Immature natural killer cell (primary cell): ENCODE measurements at regions not wholly inside any gene's neighbourhood (a gene's known extent, or its start where the extent isn't known, plus 50 kb on each side); places are given as distances from the start of the nearest gene placed in this dataset.

Experiments
- DNase-seq, 3 donors: peaks; one replicate each; pipeline ENCODE4 v3.0.0; 2022; ENCODE audit warnings: mixed read lengths in 1 of 3
- H3K27ac Mint-ChIP-seq, 6 donors: one replicate each; pipeline ENCODE4 v1.8.0; 2020; ENCODE audit warnings: mixed read lengths in 6 of 6, mild to moderate bottlenecking in 5 of 6, inconsistent platforms in 4 of 6, moderate library complexity in 3 of 6
- H3K27me3 Mint-ChIP-seq, 3 donors: one replicate each; pipeline ENCODE4 v1.8.0; 2020 to 2021; ENCODE audit warnings: low read depth in 3 of 3, mild to moderate bottlenecking in 3 of 3, mixed read lengths in 3 of 3, moderate library complexity in 3 of 3, inconsistent platforms in 1 of 3
- H3K36me3 Mint-ChIP-seq, 3 donors: one replicate each; pipeline ENCODE4 v1.8.0; 2020; ENCODE audit warnings: mixed read lengths in 3 of 3, inconsistent platforms in 2 of 3, mild to moderate bottlenecking in 2 of 3
- H3K4me1 Mint-ChIP-seq, 2 donors: one replicate each; pipeline ENCODE4 v1.8.0; 2020; ENCODE audit warnings: inconsistent platforms in 2 of 2, mild to moderate bottlenecking in 2 of 2, mixed read lengths in 2 of 2, moderate library complexity in 1 of 2
- H3K4me3 Mint-ChIP-seq, 5 donors: one replicate each; pipeline ENCODE4 v1.8.0; 2020; ENCODE audit warnings: mild to moderate bottlenecking in 5 of 5, mixed read lengths in 5 of 5, inconsistent platforms in 3 of 5, moderate library complexity in 3 of 5
- H3K9me3 Mint-ChIP-seq, 6 donors: one replicate each; pipeline ENCODE4 v1.8.0; 2020; ENCODE audit warnings: mild to moderate bottlenecking in 6 of 6, mixed read lengths in 6 of 6, inconsistent platforms in 4 of 6, moderate library complexity in 3 of 6

DNA sequence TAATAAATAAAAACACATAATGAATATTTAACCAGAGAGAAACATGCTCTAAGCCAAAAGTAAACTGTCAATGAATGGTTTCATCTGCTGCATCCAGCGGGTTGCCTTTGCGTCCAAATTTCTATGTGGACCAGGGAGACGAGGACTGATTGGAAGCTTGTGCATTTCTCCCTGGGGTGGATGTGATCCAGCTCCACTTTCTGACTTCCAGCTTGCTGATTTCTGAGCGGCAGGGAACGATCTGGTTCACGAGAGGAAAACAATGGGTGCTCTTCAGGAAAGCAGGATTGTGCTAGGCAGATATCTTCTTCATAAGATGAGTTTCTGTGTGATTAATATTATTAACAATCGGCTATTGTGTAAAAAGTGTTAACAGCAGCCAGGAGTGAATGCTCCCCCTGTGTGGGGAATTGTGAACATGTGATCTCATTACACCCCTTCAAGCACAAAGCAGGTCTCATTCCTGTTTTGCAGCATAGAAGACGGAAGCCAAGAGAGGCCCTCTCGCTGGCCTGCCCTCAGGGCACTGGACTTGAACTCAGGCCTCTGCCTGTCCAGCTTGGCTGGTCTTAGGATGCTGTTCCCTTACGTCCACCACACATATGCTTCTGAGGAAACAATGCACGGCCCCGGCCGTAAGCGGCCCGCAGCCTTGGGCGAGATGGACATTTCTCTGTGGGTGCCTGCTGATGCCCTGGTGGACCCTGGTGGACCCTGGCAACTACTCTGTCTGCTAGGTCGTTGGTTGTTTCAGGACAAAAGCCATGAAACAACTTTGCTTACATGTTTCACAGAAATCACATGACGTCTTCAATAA is 183.4 kb upstream of the C1orf174 start:
- peaks cover 0 to 2% (median 0%) of the 10 kb centered on the region in 6 donors for H3K9me3 Mint-ChIP-seq
- DNase-seq, result no peak
- no peaks in the 10 kb centered on the region for H3K36me3 Mint-ChIP-seq
- no peak overlapping the region for H3K4me3 Mint-ChIP-seq
- H3K4me1 Mint-ChIP-seq, result no peaks in the 10 kb centered on the region
- H3K27ac Mint-ChIP-seq, result no peak overlapping the region
- peaks cover 0 to 4% (median 4%) of the 10 kb centered on the region in 3 donors for H3K27me3 Mint-ChIP-seq

DNA sequence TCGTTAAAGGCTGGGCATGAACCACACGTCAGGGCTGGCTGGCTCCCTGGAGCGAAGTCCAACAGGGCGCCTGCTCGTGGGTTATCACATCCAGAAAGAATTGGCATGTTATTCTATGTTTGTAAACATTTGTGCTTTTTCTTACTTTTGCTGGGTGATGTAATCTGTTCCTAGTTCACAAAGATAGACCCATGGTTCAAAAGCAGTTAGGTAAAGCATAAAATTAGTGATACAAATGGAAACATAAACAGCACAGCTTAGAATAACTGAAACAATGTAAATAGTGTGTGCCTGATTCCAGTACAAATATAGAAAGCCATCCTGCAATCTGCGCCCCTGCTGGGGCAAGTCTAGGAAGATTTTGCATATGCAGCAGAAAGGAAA is 184.0 kb upstream of the C1orf174 start:
- Mint-ChIP-seq H3K27me3 (peaks cover 0 to 4% (median 4%) of the 10 kb centered on the region in 3 donors), H3K36me3 (no peaks in the 10 kb centered on the region), H3K27ac (no peak overlapping the region), H3K4me1 (no peaks in the 10 kb centered on the region), H3K4me3 (no peak overlapping the region), H3K9me3 (peaks cover 0 to 2% (median 0%) of the 10 kb centered on the region in 6 donors)
- no peak for DNase-seq

DNA sequence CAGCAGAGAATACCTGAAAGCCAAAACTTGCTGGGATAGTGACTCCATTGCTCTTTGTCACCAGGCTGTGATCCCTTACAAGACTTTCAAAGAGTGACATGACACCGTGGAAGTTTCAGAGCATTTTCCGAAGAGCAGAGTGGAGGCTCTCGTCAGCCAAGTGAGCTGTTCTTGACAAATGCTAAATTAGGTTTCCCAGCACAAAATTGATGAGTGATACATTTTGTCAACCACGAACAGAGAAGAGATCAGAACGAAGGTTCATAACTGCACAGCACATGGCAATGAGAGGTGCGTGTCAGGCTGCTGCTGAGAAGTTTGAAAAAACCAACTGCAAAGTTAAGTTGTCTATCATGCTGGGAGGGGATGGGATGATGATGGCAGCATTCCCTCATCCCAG is 184.4 kb upstream of the C1orf174 start:
- DNase-seq, result no peak
- Mint-ChIP-seq H3K9me3 (peaks cover 0 to 2% (median 0%) of the 10 kb centered on the region in 6 donors), H3K27me3 (peaks cover 0 to 4% (median 4%) of the 10 kb centered on the region in 3 donors), H3K36me3 (no peaks in the 10 kb centered on the region), H3K27ac (no peak overlapping the region), H3K4me1 (no peaks in the 10 kb centered on the region), H3K4me3 (no peak overlapping the region)

DNA sequence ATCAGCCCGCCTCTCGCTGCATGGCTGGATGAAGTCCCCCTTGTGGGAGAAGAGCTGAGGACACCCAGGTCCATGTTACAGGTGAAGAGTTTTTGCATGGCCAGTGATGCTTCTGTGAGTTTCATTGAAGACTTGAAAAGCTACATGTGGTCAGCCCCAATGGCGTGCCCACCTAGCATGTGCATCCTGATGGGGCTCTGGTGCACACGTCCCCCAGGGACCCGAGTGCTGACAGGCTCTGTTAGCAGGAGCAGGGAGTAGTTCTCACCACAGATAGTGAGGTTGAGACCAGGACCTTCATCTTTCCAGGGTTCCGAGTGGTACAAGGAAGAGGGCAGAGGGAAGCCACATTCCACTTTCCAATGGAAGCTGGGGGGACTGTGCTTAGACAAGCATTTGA is 184.8 kb upstream of the C1orf174 start:
- H3K4me1 Mint-ChIP-seq, result no peaks in the 10 kb centered on the region
- H3K36me3 Mint-ChIP-seq, result no peaks in the 10 kb centered on the region
- no peak overlapping the region for H3K27ac Mint-ChIP-seq
- no peak overlapping the region for H3K4me3 Mint-ChIP-seq
- DNase-seq, result no peak
- H3K27me3 Mint-ChIP-seq, result peaks cover 0 to 4% (median 4%) of the 10 kb centered on the region in 3 donors
- H3K9me3 Mint-ChIP-seq, result peaks cover 0 to 2% (median 0%) of the 10 kb centered on the region in 6 donors

DNA sequence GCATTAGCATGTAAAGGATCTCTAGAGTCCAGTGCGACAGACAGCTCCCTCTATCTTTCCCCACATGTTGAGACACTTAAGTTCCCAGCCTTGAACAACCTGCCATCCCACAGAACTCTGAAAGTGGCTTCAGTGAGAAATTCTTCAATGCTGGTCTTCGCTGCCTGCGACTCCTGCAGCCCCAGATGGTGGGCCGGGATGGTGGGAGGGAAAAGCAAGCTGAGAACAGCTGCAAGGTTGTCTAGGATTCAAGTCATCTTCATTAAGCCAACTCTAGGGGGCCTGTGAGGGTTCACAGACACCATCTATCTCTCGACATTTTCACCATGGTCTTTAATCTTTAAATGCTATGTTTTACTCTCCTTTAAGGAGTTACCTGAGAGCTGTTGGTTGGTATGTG is 185.5 kb upstream of the C1orf174 start:
- peaks cover 0 to 2% (median 0%) of the 10 kb centered on the region in 6 donors for H3K9me3 Mint-ChIP-seq

DNA sequence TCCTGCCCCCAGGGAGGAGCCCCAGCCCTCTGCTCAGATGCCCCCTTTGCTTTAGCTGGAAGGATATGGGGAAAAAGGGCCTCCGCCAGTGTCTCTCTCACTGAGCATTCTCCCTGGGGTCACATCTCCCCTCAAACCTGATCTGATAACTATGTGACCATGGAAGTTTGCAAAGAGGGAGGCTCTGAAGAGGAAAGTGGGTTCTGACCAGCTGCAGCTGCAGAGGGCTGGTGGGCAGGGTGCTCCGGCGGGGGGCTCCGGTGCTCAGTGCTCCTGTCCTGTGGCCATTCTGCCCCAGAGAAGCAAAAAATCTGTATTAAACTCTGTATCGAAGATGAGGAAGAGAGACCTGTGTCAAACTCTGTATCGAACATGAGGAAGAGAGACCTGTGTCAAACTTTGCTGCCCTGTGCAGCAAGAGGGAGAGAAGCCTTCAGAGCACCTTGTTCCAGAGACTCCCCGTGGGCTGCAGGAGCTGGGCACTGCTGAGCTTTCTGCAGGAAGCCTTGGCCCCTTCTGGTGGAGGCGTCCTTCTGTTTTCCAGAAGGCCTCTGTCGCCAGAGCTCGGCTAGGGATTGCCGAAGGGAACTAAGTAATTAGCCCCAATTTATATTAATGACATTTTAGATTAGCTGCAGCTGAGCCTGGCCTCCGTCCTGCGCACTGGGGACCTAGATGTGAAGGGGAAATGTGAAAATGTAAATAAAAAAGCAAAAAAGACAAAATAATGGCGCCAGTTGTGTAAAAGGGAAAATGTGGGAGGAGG is 186.2 kb upstream of the C1orf174 start:
- Mint-ChIP-seq H3K4me1 (no peaks in the 10 kb centered on the region), H3K27ac (no peak overlapping the region), H3K4me3 (no peak overlapping the region), H3K9me3 (peaks cover 0 to 2% (median 0%) of the 10 kb centered on the region in 6 donors), H3K27me3 (peaks cover 0 to 4% (median 4%) of the 10 kb centered on the region in 3 donors), H3K36me3 (no peaks in the 10 kb centered on the region)
- no peak for DNase-seq

More for the DNA sequence above, 185.5 kb upstream of the C1orf174 start:
- Mint-ChIP-seq H3K27ac (no peak overlapping the region), H3K4me1 (no peaks in the 10 kb centered on the region), H3K36me3 (no peaks in the 10 kb centered on the region), H3K4me3 (no peak overlapping the region), H3K27me3 (peaks cover 0 to 4% (median 4%) of the 10 kb centered on the region in 3 donors)
- DNase-seq, result no peak

DNA sequence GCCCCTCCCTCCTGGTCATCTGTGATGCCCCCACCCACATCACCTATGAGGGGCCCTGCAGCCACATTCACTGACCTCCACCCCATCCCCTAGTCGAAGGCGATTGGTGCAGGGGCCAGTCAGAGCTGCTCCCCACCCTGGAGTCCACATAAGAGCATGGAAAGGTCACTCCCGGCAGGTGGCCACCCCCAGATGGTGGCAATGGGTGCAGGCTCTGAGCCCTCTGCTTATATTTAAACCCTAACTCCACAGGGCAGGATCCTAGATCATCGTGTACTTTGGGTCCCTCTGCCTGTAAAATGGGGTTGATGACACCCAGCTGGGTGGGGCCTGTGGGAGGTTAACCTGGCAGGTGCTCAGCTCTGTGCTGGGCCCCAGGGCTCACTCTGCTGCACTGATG is 186.8 kb upstream of the C1orf174 start:
- Mint-ChIP-seq H3K4me3 (no peak overlapping the region), H3K27ac (no peak overlapping the region), H3K9me3 (peaks cover 0 to 2% (median 0%) of the 10 kb centered on the region in 6 donors), H3K27me3 (peaks cover 0 to 8% (median 4%) of the 10 kb centered on the region in 3 donors), H3K4me1 (no peaks in the 10 kb centered on the region), H3K36me3 (no peaks in the 10 kb centered on the region)
- DNase-seq, result no peak

DNA sequence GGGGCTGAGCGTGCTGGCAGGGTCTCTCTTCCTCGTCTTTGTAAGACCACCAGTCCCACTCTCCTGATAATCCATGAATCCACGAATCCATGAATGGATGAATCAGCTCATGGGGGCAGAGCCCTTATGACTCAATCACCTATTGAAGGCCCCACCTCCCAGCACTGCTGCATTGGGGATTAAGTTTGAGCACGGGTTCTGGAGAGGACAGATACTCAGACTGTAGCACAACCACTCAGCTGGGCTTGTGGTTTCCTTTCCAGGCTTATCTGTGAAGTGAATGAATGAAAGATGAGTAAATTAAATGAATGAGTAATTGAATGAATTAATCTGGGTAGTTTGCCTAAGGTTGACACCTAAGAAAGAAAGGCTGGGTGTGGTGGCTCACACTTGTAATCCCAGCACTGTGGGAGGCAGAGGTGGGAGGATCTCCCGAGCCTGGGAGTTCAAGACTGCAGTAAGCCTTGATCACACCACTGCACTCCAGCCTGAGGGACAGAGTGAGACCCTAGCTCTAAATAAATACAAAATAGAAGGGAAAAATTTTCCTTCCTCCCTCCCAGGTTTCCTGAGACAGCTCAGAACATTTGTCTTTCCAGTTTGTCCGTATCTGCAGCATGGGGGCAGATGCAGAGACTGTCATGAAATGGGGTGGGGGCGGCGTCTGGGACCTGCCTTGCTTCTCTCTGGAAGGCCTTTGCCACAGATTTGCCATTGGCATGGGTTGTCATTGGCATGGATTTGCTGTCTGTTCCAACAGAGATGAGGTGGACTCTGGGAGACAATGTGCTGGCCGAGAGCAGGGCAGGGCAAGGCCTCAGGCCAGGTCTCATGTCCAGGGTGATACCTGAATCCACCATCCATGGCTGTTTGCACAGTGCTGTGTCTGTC is 187.7 kb upstream of the C1orf174 start:
- H3K27ac Mint-ChIP-seq, result no peak overlapping the region
- no peak overlapping the region for H3K4me3 Mint-ChIP-seq
- DNase-seq, result no peak
- no peaks in the 10 kb centered on the region for H3K4me1 Mint-ChIP-seq
- H3K9me3 Mint-ChIP-seq, result peaks cover 0 to 2% (median 0%) of the 10 kb centered on the region in 6 donors
- no peaks in the 10 kb centered on the region for H3K36me3 Mint-ChIP-seq
- peaks cover 1 to 8% (median 3%) of the 10 kb centered on the region in 3 donors for H3K27me3 Mint-ChIP-seq

DNA sequence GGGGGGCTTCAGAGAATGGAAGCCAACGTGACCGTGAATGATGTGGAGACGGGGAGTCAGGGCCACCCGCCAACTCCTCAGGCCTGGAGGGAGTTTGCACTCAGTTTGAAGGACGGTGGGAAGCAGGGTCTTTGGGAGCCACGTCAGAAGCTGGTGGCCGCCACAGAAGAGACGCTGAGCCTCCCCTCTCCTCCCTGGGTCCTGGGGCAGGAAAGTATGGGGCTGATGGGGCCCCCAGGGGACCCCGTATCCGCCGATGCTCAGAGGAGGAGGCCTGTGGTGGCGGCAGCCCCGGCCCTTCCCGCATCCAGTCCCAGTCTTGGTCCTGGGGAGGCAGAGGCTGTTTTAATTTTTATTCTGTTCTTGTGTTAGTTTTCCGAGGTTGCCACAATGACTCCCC is 188.6 kb upstream of the C1orf174 start:
- H3K36me3 Mint-ChIP-seq, result no peaks in the 10 kb centered on the region
- no peak for DNase-seq
- no peak overlapping the region for H3K27ac Mint-ChIP-seq
- H3K9me3 Mint-ChIP-seq, result peaks cover 0 to 2% (median 0%) of the 10 kb centered on the region in 6 donors
- H3K4me3 Mint-ChIP-seq, result no peak overlapping the region
- no peaks in the 10 kb centered on the region for H3K4me1 Mint-ChIP-seq
- H3K27me3 Mint-ChIP-seq, result peaks cover 0 to 8% (median 3%) of the 10 kb centered on the region in 3 donors

DNA sequence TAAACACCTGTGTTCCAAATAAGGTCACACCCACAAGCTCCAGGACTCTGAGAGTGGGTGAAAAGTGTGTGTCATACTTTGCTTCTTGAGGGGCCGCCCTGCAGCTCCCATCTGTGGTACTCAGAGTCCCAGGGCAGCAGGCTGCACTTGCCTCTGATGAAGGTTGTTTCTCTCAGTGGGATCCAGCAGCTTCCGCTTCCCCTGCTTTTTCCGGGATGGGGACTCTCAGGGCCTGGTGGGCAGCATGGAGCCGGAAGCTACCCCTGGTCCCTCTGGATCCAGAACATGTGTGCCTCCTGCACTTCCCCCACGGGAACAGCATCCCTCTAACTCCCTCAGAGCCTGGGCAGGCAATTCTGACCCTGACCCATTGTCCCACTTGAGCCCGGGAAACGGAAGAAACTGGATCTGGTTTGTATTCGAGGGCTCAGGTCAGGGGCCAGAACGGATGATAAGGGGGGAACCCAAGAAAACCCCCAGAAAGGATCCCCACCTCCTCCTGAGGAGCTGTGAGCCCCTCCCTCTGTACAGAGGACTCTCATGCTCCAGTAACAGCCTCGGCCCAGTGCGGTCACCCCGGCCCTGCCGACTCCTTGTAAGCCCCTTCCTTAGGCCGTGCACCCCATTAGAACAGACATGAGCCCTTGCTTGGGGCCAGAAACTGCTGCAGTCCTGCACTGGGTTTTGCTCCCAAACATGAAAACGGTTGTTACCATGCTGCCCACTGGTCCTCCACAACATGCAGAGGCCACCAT is 189.5 kb upstream of the C1orf174 start:
- H3K4me1 Mint-ChIP-seq, result no peaks in the 10 kb centered on the region
- H3K4me3 Mint-ChIP-seq, result no peak overlapping the region
- H3K36me3 Mint-ChIP-seq, result peaks cover 0 to 2% (median 0%) of the 10 kb centered on the region in 3 donors
- no peak overlapping the region for H3K27ac Mint-ChIP-seq
- DNase-seq, result no peak
- H3K27me3 Mint-ChIP-seq, result peaks cover 0 to 9% (median 3%) of the 10 kb centered on the region in 3 donors
- peaks cover 0 to 2% (median 0%) of the 10 kb centered on the region in 6 donors for H3K9me3 Mint-ChIP-seq

DNA sequence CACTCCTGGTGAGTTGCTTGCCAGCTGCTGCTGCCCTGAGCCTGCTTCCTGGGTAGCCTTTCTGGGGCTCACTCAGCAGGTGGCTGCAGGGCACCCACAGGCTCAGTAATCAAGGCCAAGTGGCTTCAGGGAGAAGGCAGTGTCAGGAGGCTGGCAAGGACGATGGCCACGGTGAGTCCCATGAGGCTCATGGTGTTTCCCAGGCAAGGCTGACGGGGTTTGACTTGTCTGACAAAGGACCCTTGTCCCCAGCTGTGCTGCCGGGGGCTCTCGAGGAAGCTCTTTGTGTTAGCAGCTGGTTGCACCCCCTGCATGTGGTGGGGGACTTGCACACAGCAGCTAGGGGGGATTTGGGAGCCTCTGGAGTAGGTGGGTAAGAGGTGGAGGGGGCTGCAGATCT is 190.5 kb upstream of the C1orf174 start:
- DNase-seq, result no peak
- peaks cover 0 to 4% (median 0%) of the 10 kb centered on the region in 6 donors for H3K9me3 Mint-ChIP-seq
- H3K36me3 Mint-ChIP-seq, result peaks cover 0 to 4% (median 0%) of the 10 kb centered on the region in 3 donors
- no peaks in the 10 kb centered on the region for H3K4me1 Mint-ChIP-seq
- no peak overlapping the region for H3K27ac Mint-ChIP-seq
- H3K27me3 Mint-ChIP-seq, result peaks cover 0 to 7% (median 3%) of the 10 kb centered on the region in 3 donors
- H3K4me3 Mint-ChIP-seq, result no peak overlapping the region

DNA sequence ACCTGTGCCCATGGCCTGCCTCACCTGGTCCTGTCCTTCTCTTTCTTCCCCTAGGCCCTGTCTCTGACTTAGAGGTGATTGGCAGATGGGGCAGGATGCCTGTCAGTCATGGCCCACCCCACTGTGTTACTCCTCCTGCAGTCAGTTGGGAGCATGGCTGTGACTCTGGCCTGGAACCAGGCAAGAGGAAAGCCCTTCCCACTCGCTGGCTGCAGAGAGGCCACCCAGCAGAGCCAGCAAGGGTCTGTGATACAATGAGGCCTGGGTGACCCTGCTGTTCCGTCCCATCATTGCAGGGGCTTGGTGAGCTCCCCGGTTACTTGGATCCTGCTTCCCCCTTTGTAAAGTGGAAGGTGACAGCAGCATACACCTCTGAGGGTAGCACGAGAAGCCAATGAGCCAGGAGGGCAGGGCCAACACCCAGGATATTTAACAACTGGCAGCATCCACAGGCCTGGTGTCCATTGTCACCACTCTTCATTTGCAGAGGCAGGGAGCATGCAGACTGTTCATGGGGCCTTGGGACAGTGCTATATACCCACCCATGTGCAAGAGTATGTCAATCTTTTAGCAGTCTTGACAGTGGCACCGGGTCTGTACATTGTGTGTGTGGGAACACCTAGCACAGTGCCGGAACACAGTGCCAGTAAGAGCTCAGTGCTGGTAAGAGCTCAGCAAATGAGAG is 191.0 kb upstream of the C1orf174 start:
- no peak overlapping the region for H3K27ac Mint-ChIP-seq
- H3K27me3 Mint-ChIP-seq, result peaks cover 0 to 7% (median 3%) of the 10 kb centered on the region in 3 donors
- peaks cover 0 to 4% (median 0%) of the 10 kb centered on the region in 6 donors for H3K9me3 Mint-ChIP-seq
- no peaks in the 10 kb centered on the region for H3K4me1 Mint-ChIP-seq
- H3K36me3 Mint-ChIP-seq, result peaks cover 0 to 4% (median 0%) of the 10 kb centered on the region in 3 donors
- DNase-seq, result no peak
- H3K4me3 Mint-ChIP-seq, result no peak overlapping the region
